Pulmonary artery endothelial cell (primary cell): ENCODE measurements at regions not wholly inside any gene's neighbourhood (a gene's known extent, or its start where the extent isn't known, plus 50 kb on each side); places are given as distances from the start of the nearest gene placed in this dataset.

Experiments
- DNase-seq: peaks from one replicate; pipeline ENCODE4 v3.0.0-alpha.2; 2011; ENCODE audit warnings: low read depth, low spot score

DNA sequence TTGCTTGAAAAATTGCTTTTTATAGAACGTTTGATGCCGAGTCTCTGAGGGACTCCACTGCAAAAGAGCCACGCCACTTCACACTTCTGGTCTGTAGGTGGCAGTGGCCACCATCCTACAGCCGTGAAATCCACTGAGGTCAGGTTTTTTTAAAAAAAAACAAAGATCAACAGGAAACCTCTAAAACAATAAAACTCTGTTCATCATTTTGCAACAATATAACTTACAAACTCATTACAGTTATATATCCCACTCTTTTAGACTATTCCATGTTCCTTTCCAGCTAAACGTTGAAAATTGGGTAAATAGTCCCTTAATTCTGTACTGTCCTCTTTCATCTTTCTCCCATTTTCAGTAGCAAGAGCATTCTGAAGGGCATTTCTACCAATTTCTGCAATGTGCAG, 64.6 kb upstream of the FMN2 start:
- no peak for DNase-seq

DNA sequence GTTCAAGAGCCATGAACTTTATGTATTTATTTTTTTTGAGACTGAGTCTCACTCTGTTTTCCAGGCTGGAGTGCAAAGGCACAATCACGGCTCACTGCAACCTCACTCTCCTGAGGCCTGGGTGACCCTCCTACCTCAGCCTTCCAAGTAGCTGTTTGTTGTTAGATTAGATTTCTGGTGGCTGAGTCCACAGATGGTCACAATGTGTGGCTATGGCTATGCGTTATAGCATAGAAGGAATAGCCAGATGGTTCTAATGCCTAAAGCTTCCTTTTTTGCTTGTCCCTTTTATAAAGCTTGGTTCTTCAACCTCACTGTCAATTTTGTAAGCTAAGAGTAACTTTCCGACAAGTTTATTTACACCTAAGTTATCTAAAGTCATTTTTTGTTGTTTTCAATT, 62.3 kb upstream of the FMN2 start:
- DNase-seq, result no peak

DNA sequence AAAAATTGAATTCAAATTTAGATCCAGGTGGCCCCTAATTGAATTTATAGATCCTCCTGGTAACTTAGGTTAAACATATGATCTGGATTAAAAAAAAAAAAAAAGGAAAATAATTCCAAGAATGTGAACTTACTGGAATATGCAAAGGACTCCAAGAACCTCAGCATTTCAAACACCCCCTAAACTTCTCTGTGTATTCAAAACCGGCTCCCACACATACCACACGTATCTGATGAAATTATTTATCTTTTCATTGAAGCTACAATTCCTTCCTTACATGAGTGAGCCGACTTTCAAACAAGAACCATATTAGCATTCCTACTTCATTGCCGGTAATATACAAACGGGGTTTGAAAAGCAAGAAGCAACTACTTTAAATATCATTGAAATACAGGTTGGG, 61.4 kb upstream of the FMN2 start:
- DNase-seq, result no peak

DNA sequence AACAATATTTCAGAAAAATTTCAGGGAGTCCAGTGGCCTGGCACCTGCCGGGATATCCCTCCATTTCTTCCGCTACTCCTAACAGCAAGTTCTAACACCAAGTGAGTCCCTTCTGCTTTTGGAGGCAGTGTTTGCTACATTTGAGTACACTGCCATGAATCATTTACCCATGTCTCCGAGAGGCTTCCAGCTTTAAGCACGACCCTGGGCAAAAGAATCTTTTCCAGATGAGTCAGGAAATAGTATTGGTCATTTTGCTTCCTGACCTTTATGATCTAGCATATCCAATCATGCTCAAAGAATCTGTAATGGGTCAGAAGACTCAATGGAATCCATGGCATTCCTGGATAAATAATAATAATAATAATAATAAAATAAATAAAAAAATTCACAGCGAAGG, 60.7 kb upstream of the FMN2 start:
- DNase-seq, result peak; percentile 66

- DNase-seq, result no peak
Observed at GRCh38 chr1:240031414-240031813, 60.3 kb upstream of the FMN2 start.

DNA sequence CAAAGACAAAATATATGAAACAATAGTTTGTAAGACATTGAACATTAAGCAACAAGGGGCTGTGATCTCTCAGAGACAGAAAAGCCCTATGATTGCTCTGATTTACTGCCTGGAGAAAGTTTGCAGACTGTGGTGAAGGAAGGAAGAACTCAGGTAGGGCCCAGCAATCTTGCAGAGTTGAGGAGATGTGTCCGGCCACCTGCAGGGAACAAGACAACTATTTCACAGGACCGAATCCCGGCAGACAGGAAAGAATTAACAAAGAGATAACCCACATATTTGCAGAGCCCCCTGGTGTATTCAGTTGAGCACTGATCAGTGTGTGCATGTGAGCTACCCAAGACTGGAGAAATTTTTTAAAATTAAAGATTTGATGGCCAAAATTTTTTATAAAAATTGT, 58.3 kb upstream of the FMN2 start:
- DNase-seq, result no peak

- DNase-seq, result no peak
Observed at GRCh38 chr1:240036526-240036925, 55.2 kb upstream of the FMN2 start.
